DND-41 (cell line): ENCODE measurements at regions not wholly inside any gene's neighbourhood (a gene's known extent, or its start where the extent isn't known, plus 50 kb on each side); places are given as distances from the start of the nearest gene placed in this dataset.
A peak's percentile ranks its signal among the peaks of the same experiment; 100 is the strongest.

Experiments
- ATAC-seq: fragments of 200-7000 bp; cut with Tn5 transposase; 3 replicates; pipeline ENCODE4 v1.9.1; 2021; ENCODE audit warnings: low read depth; ENCODE audit not compliant: insufficient read depth
- DNase-seq: peaks from one replicate; pipeline ENCODE4 v3.0.0-alpha.2; 2020
- H2AFZ ChIP-seq: 2 replicates; pipeline ENCODE4 v1.6.0; 2012; ENCODE audit warnings: low read depth, low read length
- H3K27ac ChIP-seq: 2 replicates; pipeline ENCODE4 v1.5.1; 2012; ENCODE audit warnings: low read length, inconsistent platforms
- H3K27me3 ChIP-seq: fragments of 200-600 bp; sonication (generic); 2 replicates; pipeline ENCODE4 v1.6.0; 2012; ENCODE audit warnings: low read length, mild to moderate bottlenecking, inconsistent platforms; ENCODE audit not compliant: insufficient read depth, poor library complexity
- H3K36me3 ChIP-seq: 2 replicates; pipeline ENCODE4 v1.5.1; 2012; ENCODE audit warnings: low read length, inconsistent platforms; ENCODE audit not compliant: insufficient read depth
- H3K4me1 ChIP-seq: 2 replicates; pipeline ENCODE4 v1.5.1; 2012; ENCODE audit warnings: mild to moderate bottlenecking, low read length; ENCODE audit not compliant: insufficient read depth
- H3K4me2 ChIP-seq: 2 replicates; pipeline ENCODE4 v1.6.0; 2012; ENCODE audit warnings: mild to moderate bottlenecking, moderate library complexity, low read length, inconsistent platforms; ENCODE audit not compliant: insufficient read depth
- H3K4me3 ChIP-seq, 2 experiments: fragments of 200-600 bp in 1 of 2; shearing (Covaris generic) in 1 of 2; 2 replicates each; pipeline ENCODE4 v1.5.1; 2012 to 2016; ENCODE audit warnings: inconsistent platforms in 2 of 2, low read length in 2 of 2, mild to moderate bottlenecking in 2 of 2, low read depth in 1 of 2, moderate library complexity in 1 of 2
- H3K79me2 ChIP-seq: 2 replicates; pipeline ENCODE4 v1.6.0; 2012; ENCODE audit warnings: low read length, inconsistent platforms; ENCODE audit not compliant: insufficient read depth
- H3K9ac ChIP-seq: 2 replicates; pipeline ENCODE4 v1.6.0; 2012; ENCODE audit warnings: low read depth, mild to moderate bottlenecking, inconsistent platforms, low read length, moderate library complexity
- H3K9me3 ChIP-seq: 2 replicates; pipeline ENCODE4 v1.5.1; 2012; ENCODE audit warnings: low read length, moderate library complexity, mild to moderate bottlenecking, inconsistent platforms; ENCODE audit not compliant: insufficient read depth, severe bottlenecking
- H4K20me1 ChIP-seq: 2 replicates; pipeline ENCODE4 v1.6.0; 2012; ENCODE audit warnings: low read length; ENCODE audit not compliant: insufficient read depth
- EZH2 ChIP-seq: IDR thresholded peaks from 3 replicates; pipeline ENCODE4 v1.6.1; 2012; ENCODE audit warnings: borderline replicate concordance, low read depth, mild to moderate bottlenecking, moderate library complexity, low read length, inconsistent platforms; ENCODE audit not compliant: severe bottlenecking
- TF ChIP-seq, protein P1 (sequence below): IDR thresholded peaks from 2 replicates; pipeline ENCODE4 v1.5.1; 2012; ENCODE audit warnings: borderline replicate concordance, low read length, moderate library complexity, mild to moderate bottlenecking; ENCODE audit not compliant: poor library complexity, severe bottlenecking; ENCODE audit errors: extremely low read depth

GRCh38 chr1:83113652-83114051, 885.3 kb downstream of the TTLL7 start:
- H3K27me3 ChIP-seq: no peaks in the 10 kb centered on the region
- no peak overlapping the region for H3K4me3 ChIP-seq
- no peaks in the 10 kb centered on the region for H3K9me3 ChIP-seq
- H3K4me1 ChIP-seq: no peaks in the 10 kb centered on the region
- no peak overlapping the region for H2AFZ ChIP-seq
- H4K20me1 ChIP-seq: no peaks in the 10 kb centered on the region
- no peak overlapping the region for H3K27ac ChIP-seq
- ATAC-seq (peak; percentile 62), DNase-seq (peak; percentile 16)
- no peaks in the 10 kb centered on the region for H3K36me3 ChIP-seq
- no peaks in the 10 kb centered on the region for H3K79me2 ChIP-seq
- H3K4me2 ChIP-seq: no peak overlapping the region
- H3K9ac ChIP-seq: no peak overlapping the region
- TF ChIP-seq EZH2: no peak
- TF ChIP-seq, protein P1, sequence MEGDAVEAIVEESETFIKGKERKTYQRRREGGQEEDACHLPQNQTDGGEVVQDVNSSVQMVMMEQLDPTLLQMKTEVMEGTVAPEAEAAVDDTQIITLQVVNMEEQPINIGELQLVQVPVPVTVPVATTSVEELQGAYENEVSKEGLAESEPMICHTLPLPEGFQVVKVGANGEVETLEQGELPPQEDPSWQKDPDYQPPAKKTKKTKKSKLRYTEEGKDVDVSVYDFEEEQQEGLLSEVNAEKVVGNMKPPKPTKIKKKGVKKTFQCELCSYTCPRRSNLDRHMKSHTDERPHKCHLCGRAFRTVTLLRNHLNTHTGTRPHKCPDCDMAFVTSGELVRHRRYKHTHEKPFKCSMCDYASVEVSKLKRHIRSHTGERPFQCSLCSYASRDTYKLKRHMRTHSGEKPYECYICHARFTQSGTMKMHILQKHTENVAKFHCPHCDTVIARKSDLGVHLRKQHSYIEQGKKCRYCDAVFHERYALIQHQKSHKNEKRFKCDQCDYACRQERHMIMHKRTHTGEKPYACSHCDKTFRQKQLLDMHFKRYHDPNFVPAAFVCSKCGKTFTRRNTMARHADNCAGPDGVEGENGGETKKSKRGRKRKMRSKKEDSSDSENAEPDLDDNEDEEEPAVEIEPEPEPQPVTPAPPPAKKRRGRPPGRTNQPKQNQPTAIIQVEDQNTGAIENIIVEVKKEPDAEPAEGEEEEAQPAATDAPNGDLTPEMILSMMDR: no peak

GRCh38 chr1:83112248-83112885, 886.6 kb downstream of the TTLL7 start:
- Histone ChIP-seq H3K4me2 (no peak overlapping the region), H4K20me1 (no peaks in the 10 kb centered on the region), H3K27ac (no peak overlapping the region), H3K36me3 (no peaks in the 10 kb centered on the region), H3K27me3 (no peaks in the 10 kb centered on the region), H3K4me3 (no peak overlapping the region), H2AFZ (no peak overlapping the region), H3K4me1 (no peaks in the 10 kb centered on the region), H3K9me3 (no peaks in the 10 kb centered on the region), H3K9ac (no peak overlapping the region), H3K79me2 (no peaks in the 10 kb centered on the region)
- TF ChIP-seq, protein P1: no peak
- ATAC-seq (no peak), DNase-seq (no peak)

DNA sequence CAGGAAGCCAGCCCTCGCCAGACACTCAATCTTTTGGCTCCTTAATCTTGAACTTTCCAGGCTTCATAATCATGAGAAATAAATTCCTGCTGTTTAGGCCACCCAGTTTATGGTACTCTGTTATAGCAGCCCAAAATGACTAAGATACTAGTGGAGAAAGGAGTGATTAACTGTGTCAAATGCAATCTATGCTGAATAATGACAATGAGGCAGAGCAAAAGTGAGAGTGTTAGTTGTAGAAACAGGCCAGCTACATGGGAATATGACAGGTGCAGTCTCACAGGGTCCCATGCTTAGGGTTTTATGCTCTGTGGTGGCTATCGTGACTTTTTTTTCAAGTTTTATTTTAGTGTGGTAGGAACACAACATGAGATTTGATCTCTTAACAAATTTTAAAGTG, 888.8 kb downstream of the TTLL7 start:
- H3K4me2 ChIP-seq: no peak overlapping the region
- H3K27ac ChIP-seq: no peak overlapping the region
- no peak for ATAC-seq

More for the DNA sequence above, 888.8 kb downstream of the TTLL7 start:
- Histone ChIP-seq H2AFZ (no peak overlapping the region), H3K4me3 (no peak overlapping the region), H3K27me3 (no peaks in the 10 kb centered on the region), H4K20me1 (no peaks in the 10 kb centered on the region), H3K9ac (no peak overlapping the region), H3K36me3 (no peaks in the 10 kb centered on the region), H3K4me1 (no peaks in the 10 kb centered on the region), H3K79me2 (no peaks in the 10 kb centered on the region), H3K9me3 (no peaks in the 10 kb centered on the region)
- no peak for DNase-seq
- TF ChIP-seq, protein P1: no peak
- no peak for TF ChIP-seq EZH2
